ENCODE measurements at regions not wholly inside any gene's neighbourhood (a gene's known extent, or its start where the extent isn't known, plus 50 kb on each side); places are given as distances from the start of the nearest gene placed in this dataset.

- TF ChIP-seq CTCF (IDR thresholded peaks at IDR 0.05; ENCODE audit: low read depth, low read length) (no peak), POLR2A (IDR thresholded peaks at IDR 0.05; ENCODE audit: extremely low read depth, insufficient read length) (no peak), MAX (IDR thresholded peaks at IDR 0.05; ENCODE audit: low read depth, low read length) (no peak)
Measured at GRCh38 chr1:94729267-94729666, 90.9 kb upstream of the SLC44A3 start.

All from NB4 (cell line).